SW 1271 (cell line): ENCODE measurements at regions not wholly inside any gene's neighbourhood (a gene's known extent, or its start where the extent isn't known, plus 50 kb on each side); places are given as distances from the start of the nearest gene placed in this dataset.
A peak's percentile ranks its signal among the peaks of the same experiment; 100 is the strongest.
"Not testable (repeated sequence)": the region's sequence is repeated elsewhere in the genome, so short reads cannot be mapped to it uniquely, and the experiment has no call there.

ENCODE experiments used
- DNase-seq, 2 experiments: peaks; one replicate each; lab custom pipeline; 2025; lab: John Stamatoyannopoulos, UW

DNA sequence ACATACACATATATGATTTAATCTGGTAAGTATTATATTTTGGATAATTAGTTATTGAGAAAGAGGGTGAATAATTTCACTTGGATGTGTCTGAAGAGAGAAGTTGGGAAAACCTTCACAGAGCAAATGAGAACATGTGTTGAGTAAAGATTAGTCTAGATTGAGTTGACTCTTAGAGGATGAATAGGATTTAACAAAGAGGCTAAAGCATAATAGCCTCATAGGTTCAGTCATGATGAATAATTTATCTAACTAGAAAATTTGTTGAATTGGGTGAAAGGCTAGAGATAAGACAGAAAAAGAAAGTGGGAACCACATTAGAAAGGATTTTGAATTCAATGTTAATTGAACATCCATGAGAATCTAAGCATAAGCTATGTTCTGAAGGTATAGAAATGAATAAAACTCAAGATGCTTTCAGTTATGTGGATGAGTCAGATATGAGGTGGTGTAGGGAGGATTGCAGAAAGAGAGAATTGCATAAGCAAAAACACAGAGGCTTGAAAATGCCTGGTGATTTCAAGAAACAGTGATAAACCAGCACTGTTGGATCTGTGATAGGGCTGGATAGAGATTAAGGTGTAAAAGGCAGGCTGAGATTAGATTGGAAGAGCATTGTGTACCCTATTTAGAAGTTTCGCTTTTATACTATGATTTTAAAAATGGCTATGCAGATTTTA lies 207.6 kb upstream of the NR3C2 start:
- DNase-seq, result no peak

- DNase-seq, result no peak
Measured at GRCh38 chr4:148643851-148644250, 201.6 kb upstream of the NR3C2 start.

GRCh38 chr4:148642907-148643306 lies 200.7 kb upstream of the NR3C2 start:
- DNase-seq, result no peak

GRCh38 chr4:148638079-148638478 lies 195.9 kb upstream of the NR3C2 start:
- DNase-seq, result not testable (repeated sequence)

DNA sequence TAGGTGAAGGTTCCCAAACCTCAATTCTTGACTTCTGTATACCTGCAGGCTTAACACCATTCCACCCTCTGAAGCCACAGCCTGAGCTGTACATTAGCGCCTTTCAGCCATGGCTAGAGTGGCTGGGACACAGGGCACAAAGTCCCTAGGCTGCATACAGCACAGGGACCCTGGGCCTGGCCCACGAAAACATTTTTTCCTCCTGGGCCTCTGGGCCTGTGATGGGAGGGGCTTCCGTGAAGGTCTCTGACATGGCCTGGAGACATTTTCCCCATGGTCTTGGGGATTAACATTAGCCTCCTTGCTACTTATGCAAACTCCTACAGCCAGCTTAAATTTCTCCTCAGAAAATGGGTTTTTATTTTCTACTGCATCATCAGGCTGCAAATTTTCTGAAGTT lies 195.2 kb upstream of the NR3C2 start:
- not testable (repeated sequence) for DNase-seq

DNA sequence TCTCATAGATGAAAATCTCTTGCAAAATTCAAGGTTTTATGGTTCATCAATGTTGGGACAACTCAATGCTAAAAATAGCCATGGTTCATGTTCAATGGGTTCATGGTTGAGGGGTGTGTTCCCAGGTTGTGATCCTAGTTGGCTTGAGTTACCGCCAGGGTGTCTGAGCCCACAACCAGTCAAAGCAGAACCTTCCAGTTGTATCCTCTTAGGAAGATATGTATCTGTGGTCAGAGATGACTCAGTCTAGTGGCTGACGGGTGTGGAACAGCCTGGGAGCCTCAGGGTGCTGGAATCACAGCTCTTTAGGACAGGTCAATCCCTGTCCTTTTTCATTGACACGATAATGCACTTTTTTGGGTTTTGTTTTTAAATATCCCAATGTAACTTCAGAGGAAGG lies 192.3 kb upstream of the NR3C2 start:
- peak in 1 of 2 experiments; percentile 3 for DNase-seq

DNA sequence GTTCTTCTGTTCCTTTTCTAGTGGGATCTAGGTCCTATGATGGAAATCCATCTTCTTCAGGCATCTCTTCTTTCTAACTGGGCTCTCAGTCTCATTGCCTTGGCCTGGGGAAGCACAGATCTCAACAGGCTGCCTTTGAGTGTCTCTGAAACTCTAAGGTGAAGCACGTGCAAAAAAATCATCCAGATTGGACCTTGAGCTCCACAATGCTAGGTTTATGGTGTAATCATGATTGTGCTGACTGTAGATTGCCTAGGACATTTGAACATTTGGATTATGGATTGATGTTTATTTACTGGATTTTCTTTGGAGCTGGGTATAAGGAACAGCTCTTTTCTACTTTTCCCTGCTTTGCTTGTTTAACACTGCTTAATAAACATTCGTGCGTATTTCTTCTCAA lies 191.5 kb upstream of the NR3C2 start:
- DNase-seq, result no peak

GRCh38 chr4:148632476-148632875 lies 190.3 kb upstream of the NR3C2 start:
- no peak for DNase-seq

DNA sequence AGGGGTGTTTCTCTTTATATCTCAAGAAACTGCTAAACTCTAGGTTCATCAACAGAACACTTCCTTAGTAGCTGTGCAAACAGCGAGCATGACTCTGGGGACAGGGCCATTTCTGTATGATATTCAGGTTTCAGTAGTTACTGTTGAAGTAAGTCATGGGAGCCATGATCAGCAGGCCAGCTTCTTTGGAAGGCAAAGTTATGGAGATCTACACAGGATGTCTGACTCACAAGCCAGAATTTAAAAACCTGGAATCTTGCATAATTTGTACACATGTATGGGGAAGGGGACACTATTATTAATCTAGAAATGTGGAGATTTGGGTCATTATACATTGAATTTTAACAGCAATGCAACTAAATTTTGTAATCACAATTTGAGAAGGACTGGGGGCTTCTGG lies 187.8 kb upstream of the NR3C2 start:
- DNase-seq, result no peak

DNA sequence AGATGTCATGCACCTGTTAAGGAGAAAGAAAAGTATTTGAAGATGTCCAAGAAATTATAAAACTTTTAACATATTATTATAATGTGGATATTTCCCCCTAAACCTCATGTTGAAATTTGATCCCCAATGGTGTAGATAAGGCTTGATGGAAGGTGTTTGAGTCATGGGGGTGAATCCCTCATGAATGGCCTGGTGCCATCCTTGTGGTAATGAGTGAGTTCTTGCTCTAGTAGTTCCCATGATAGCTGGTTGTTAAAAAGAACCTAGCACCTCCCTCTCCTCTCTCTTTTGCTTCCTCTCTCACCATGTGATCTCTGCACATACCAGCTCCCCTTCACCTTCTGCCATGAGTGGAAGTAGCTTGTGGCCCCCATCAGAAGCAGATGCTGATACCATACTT lies 176.6 kb upstream of the NR3C2 start:
- DNase-seq, result no peak

- DNase-seq, result no peak
Measured at GRCh38 chr4:148608968-148609367, 166.8 kb upstream of the NR3C2 start.

DNA sequence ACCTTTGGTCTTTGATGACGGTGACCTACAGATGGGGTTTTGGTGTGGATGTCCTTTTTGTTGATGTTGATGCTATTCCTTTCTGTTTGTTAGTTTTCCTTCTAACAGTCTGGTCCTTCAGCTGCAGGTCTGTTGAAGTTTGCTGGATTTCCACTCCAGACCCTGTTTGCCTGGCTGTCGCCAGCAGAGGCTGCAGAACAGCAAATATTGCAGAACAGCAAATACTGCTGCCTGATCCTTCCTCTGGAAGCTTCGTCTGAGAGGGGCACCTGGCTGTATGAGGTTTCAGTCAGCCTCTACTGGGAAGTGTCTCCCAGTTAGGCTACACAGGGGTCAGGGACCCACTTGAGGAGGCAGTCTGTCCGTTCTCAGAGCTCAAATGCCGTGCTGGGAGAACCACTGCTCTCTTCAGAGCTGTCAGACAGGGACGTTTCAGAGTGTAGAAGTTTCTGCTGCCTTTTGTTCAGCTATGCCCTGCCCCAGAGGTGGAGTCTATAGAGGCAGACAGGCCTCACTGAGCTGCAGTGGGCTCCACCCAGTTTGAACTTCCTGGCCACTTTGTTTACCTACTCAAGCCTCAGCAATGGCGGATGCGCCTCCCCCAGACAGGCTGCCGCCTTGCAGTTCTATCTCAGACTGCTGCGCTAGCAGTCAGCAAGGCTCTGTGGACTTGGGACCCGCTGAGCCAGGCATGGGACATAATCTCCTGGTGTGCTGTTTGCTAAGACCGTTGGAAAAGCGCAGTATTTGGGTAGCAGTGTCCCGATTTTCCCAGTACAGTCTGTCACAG lies 156.4 kb upstream of the NR3C2 start:
- not testable (repeated sequence) for DNase-seq

DNA sequence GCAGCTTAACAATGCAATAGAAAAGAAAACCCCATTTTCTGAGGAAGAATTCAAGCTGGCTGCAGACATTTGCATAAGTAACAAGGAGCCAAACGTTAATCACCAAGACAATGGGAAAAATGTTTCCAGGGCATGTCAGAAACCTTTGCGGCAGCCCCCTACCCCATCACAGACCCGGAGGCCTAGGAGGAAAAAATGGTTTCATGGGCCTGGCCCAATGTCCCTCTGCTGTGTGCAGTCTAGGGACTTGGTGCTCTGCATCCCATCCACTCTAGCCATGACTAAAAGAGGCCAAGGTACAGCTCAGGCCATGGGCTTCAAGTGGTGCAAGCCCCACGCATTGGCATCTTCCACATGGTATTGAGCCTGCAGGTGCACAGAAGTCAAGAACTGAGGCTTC lies 147.0 kb upstream of the NR3C2 start:
- DNase-seq, result no peak

DNA sequence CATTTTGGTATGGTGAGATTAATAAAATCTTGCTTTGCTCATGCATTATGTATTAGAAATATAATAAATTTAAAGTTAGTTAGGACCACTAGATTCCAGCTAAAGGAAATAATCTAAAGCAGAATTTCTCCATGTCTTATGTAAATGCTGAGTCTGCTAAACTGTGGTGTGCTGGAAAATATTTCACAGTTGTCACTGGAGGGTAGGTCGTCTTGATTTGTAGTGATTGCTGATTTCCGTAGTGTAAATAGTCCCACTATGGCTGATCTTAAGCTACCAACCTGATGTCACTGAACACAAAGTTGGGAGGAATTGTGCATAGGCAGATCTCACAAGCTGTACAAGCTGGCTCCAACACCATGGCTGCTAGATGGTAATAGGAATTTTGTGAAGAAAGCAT lies 133.4 kb upstream of the NR3C2 start:
- no peak for DNase-seq

DNA sequence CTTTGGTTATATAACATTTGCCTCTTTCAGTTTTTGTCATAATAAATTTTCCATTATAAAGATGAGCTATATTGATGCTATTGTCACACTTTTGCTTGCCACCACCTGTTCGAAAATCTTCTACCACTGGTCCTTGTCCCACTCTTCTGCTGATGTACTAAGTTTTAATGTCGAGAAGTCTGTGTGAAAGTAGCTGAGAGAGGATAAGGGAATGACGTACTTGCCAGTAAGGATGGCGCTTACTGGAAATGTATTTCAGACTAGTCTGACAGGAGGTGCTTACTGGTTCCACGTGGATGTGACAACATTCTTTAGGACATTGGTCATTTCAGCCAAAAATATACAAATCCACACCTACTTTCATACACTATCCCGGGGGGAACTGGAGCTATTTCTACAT lies 132.7 kb upstream of the NR3C2 start:
- DNase-seq, result no peak

- DNase-seq, result no peak
Measured at GRCh38 chr4:148574502-148574901, 132.3 kb upstream of the NR3C2 start.

- DNase-seq, result no peak
Measured at GRCh38 chr4:148574066-148574465, 131.9 kb upstream of the NR3C2 start.

DNA sequence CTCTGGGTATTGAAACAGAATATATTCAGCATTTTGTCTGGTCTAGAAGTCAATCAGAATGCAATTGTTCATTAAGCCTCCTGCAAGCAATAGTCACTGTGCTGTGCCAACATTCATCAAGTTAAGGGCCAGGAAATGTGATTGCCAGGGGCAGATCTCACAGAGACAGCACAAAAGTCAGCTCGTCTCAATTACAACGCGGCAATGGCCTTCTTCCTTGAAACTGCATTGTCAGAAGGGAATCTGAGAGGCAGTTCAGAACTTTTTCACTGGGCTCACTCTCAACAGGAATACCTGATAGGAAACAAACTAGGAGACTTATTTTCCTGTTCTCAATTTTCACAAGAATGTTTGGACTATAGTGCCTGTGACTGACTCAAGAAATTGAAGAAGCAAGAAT lies 131.1 kb upstream of the NR3C2 start:
- DNase-seq, result no peak

DNA sequence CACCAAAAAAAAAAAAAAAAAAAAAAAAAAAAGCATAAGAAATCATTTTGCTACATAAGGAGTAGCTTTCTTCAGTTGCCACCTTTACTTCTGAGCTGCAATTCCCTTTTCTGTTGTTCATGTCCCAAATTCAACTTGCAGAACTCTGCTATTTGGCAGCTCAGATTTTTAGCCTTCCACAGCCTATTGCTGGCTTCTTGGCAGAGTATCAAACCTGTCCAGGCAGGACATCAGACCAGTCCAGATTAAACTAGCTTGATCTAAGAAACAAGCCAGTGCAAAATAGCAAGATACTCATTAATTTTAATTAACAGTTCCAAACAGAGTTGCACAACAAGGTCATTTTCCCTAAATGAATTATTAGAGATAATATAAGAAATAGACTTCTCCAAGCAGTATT lies 123.6 kb upstream of the NR3C2 start:
- no peak for DNase-seq

DNA sequence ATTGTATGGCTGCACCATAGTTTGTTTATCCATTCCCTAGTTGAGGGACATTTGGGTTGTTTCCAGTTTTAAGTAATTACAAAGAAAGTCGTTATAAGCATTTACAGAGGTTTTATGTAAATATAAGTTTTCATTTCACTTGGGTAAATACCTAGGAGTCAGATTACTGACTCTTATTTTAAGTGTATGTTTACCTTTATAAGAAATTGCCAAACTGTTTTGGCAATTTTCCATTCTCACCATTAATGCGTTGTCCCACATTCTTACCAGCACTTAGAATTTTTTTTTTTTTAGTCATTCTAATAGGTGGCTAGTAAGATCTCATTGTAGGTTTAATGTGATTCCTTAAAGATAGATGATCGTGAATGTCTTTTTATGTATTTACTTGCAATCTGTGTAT lies 121.5 kb upstream of the NR3C2 start:
- no peak for DNase-seq

GRCh38 chr4:148561467-148561866 lies 119.3 kb upstream of the NR3C2 start:
- no peak for DNase-seq

GRCh38 chr4:148557793-148558192 lies 115.6 kb upstream of the NR3C2 start:
- DNase-seq, result no peak

GRCh38 chr4:148550788-148551187 lies 108.6 kb upstream of the NR3C2 start:
- DNase-seq, result no peak
